GM19025 (cell line): ENCODE measurements at regions not wholly inside any gene's neighbourhood (a gene's known extent, or its start where the extent isn't known, plus 50 kb on each side); places are given as distances from the start of the nearest gene placed in this dataset.
"Not testable (repeated sequence)": the region's sequence is repeated elsewhere in the genome, so short reads cannot be mapped to it uniquely, and the experiment has no call there.

ENCODE experiments used
- ATAC-seq: cut with Tn5 transposase; IDR thresholded peaks from one replicate; pipeline ENCODE4 v1.9.1; 2021; ENCODE audit warnings: mild to moderate bottlenecking, low read depth, moderate library complexity; ENCODE audit not compliant: unreplicated experiment

GRCh38 chr16:48958681-48959080, 323.0 kb downstream of the CBLN1 start:
- no peak for ATAC-seq

GRCh38 chr16:48956620-48957019, 325.0 kb downstream of the CBLN1 start:
- ATAC-seq = no peak

- ATAC-seq = no peak
Measured at GRCh38 chr16:48955837-48956236, 325.8 kb downstream of the CBLN1 start.

DNA sequence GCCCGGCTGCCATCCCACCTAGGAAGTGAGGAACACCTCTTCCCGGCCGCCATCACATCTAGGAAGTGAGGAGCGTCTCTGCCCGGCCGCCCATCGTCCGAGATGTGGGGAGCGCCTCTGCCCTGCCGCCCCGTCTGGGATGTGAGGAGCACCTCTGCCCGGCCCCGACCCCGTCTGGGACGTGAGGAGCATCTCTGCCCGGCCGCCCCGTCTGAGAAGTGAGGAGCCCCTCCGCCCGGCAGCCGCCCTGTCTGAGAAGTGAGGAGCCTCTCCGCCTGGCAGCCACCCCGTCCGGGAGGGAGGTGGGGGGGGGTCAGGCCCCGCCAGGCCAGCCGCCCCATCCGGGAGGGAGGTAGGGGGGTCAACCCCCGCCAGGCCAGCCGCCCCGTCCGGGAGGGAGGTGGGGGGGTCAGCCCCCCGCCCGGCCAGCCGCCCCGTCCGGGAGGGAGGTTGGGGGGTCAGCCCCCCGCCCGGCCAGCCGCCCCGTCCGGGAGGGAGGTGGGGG, 330.0 kb downstream of the CBLN1 start:
- ATAC-seq = not testable (repeated sequence)

GRCh38 chr16:48950184-48950583, 331.5 kb downstream of the CBLN1 start:
- no peak for ATAC-seq

DNA sequence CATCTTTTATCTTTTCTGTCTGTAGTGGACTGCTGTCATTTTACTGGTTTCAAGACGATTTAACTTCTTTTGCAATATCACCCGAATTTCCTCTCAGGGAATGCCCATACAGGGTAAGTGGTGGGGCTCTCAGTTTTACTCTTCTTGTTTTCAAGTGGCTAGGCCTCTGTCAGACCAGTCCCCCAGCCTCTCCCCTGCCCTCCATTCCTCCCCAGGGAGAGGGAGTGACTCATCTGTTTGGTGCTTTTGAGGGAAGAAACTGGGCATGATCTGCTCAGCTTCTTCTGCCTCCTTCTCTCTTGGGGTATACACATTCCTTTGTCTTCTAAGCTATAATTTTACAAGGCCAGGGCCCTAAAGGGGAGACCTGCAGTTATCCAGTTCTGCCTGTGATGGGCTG, 332.0 kb downstream of the CBLN1 start:
- no peak for ATAC-seq

DNA sequence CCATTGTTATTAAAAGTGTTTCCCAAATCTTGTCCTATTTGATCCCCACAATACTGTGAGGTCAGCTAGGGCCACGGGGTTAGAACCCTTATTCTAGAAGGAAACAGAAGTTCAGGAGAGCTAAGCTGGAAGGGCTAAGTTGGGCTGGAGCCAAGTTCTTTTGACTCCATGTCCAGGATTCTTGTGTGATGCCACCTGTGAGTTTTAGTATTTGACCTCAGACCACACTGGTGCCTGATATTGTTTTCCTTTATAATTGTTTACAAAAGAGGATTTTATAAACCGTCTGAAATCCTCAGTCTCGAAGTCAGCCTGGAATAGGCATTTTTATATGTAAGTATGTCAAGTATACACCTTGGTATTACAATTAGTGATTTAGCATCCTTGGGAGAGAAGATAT, 332.7 kb downstream of the CBLN1 start:
- ATAC-seq = no peak

GRCh38 chr16:48947371-48947713, 334.3 kb downstream of the CBLN1 start:
- ATAC-seq = no peak

GRCh38 chr16:48946686-48947370, 334.8 kb downstream of the CBLN1 start:
- ATAC-seq = no peak

GRCh38 chr16:48942996-48943395, 333.0 kb upstream of the N4BP1 start:
- no peak for ATAC-seq

DNA sequence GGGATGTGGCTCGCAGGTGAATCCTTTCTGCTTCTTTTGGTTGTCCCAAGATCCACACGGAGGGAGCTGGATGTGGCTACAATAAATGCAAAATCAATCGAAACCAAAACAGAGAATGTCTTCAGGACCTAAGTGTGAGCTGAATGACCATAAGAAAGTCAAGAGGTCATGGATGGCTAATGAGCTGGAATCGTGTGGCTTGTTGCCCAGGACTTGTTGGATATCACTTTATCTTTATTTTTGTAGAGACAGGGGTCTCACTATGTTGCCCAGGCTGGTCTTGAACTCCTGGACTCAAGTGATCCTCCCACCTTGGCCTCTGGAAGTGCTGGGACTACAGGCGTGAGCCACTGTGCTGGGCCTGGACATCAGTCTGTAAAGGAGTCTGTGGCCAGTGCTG, 326.8 kb upstream of the N4BP1 start:
- ATAC-seq = no peak

DNA sequence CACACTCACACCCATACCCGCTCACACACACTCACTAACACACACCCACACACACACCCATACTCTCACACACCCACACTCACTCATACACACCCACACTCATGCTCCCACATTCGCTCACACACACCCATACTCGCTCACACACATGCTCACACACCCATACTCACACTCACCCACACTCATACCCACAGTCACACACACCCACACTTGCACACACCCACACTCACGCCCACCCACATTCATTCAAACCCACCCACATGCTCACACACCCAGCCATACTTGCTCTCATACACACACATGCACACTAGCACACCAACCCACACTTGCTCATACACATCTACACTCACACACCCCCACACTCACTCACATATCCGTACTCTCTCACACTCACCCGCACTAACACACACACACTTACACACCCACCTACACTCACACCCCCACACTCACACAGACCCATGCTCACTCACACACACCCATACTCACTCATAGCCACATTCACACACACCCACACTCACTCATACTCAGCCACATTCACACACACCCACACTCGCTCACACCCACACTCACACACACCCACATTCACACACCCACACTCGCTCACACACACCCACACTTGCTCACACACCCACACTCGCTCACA, 322.4 kb upstream of the N4BP1 start:
- ATAC-seq = no peak

DNA sequence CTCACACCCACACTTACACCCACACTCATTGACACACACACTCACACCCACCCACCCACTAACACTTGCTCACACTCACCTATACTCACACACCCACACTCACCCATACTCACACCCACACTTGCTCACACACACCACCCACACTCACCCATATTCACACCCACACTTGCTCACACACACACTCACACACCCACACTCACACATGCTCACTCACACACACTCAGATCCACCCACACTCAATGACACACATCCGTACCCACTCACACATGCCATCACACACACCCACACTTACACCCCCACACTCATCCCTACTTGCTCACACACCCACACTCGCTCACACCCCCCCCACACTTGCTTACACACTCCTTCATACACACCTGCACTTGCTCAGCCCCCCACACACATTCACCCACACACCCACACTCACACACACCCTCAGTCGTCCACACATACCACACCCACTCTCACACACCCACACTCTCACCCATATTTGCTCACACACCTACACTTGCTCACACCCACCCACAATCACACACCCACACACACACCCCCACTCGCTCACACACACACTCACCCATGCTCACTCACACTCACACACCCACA, 321.1 kb upstream of the N4BP1 start:
- ATAC-seq = no peak

- ATAC-seq = no peak
Measured at GRCh38 chr16:48919791-48920190, 309.8 kb upstream of the N4BP1 start.

- no peak for ATAC-seq
Measured at GRCh38 chr16:48918520-48919258, 308.7 kb upstream of the N4BP1 start.

DNA sequence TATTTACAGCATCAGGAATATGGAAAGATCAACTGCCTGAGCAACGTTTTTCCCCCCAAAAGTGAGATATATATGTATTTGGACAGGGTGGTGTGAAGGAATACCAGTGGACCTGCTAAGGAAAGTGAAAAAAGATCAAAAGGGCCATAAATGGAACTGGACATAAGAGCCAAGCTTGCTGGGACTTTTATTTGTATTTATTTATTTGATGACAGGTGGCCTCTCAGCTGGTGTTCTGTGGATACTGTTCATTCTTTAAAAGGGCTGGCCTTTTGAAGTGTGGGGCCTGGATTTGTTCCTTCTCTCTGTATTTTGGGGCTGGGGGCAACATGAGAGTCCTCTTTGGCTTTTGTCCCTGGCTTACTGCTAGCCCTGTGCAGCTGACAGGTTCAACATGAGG, 306.6 kb upstream of the N4BP1 start:
- no peak for ATAC-seq

GRCh38 chr16:48914070-48914469, 304.1 kb upstream of the N4BP1 start:
- no peak for ATAC-seq

DNA sequence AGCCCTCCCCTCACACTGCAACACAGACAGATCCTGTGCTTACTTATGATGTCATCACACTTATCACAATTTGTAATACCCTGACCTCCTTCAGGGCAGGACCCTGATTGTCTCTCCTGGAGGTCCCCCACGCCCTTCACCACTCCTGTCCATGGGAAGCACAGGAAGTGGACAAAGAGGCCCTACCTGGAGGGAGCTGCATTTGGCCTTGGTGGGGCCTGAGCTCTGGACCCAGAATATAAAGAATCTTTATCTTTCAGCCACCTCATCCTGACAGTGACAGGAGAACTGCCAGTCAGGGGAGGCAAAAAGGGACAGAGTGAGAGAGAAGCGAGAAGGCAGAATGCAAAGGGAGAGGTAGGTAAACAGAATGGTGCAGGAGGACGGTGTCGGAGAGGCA, 303.4 kb upstream of the N4BP1 start:
- no peak for ATAC-seq

- ATAC-seq = no peak
Measured at GRCh38 chr16:48912360-48912759, 302.4 kb upstream of the N4BP1 start.

GRCh38 chr16:48911700-48912099, 301.7 kb upstream of the N4BP1 start:
- ATAC-seq = no peak

- ATAC-seq = no peak
Measured at GRCh38 chr16:48910214-48910613, 300.2 kb upstream of the N4BP1 start.
